Mammary epithelial cell (primary cell): ENCODE measurements at regions not wholly inside any gene's neighbourhood (a gene's known extent, or its start where the extent isn't known, plus 50 kb on each side); places are given as distances from the start of the nearest gene placed in this dataset.

Experiments used
- CTCF ChIP-seq, 2 donors: IDR thresholded peaks in 1 of 2; conservative IDR thresholded peaks in 1 of 2; 2 replicates each; pipeline ENCODE4 v1.5.1; 2011 to 2012; ENCODE audit warnings: inconsistent platforms in 2 of 2, low read length in 2 of 2, mild to moderate bottlenecking in 2 of 2, control low read depth in 1 of 2, low read depth in 1 of 2; ENCODE audit not compliant: insufficient read depth in 1 of 2; ENCODE audit errors: extremely low read depth in 1 of 2
- EZH2 ChIP-seq: IDR thresholded peaks from 2 replicates; pipeline ENCODE4 v1.6.1; 2012; ENCODE audit warnings: low read length, inconsistent platforms, borderline replicate concordance

GRCh38 chr12:84637926-84638325 lies 274.7 kb downstream of the SLC6A15 start:
- TF ChIP-seq CTCF (conservative IDR thresholded peaks at IDR 0.05 in 1 of 2, IDR thresholded peaks at IDR 0.05 in 1 of 2; ENCODE audit: extremely low read depth in 1 of 2, insufficient read depth in 1 of 2, low read depth in 1 of 2, low read length in 2 of 2) (no peak), EZH2 (no peak)
